ENCODE measurements at regions not wholly inside any gene's neighbourhood (a gene's known extent, or its start where the extent isn't known, plus 50 kb on each side); places are given as distances from the start of the nearest gene placed in this dataset.

- DNase-seq = no peak
Measured at GRCh38 chr3:40962721-40963120, 236.6 kb upstream of the CTNNB1 start.

DNA sequence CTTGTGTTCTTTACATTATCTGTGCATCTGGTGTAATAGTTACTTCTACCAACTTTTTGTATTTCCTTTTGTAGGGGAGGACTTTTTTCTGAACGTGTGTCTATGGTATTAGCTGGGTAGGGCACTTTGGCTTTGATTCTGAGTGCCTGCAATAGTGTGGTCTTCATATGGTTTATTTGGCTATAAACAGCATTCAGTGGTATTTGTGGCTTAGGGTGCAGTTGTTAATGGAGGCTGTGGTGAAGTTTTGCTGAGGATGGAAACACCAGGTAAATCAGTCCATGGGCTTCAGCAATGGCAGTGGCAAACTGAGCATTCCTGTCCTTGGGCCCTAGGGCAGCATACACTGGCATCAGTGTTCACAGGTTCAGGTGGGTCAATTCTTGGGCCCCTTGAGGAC, 230.6 kb upstream of the CTNNB1 start:
- DNase-seq = no peak

DNA sequence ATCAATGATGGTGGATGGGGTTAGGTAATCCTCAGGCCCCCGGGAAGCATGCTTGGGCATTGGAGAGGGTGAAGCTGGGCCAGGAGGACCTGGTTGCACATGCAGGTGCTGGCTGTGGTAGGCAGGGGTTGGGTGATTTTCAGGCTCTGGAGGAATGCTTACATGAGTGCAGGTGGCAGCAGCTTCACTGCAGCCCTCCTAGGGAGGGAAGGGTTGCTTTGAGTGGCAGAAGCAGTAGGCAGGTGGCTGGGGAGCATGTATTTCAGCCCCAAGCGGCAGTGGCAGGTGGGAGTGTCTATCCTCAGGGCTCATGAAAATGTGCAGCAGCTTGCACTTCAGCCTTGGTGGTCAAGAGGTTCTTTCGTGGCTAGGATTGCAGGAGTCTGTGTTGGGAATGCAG, 230.0 kb upstream of the CTNNB1 start:
- DNase-seq = no peak

- DNase-seq = no peak
Measured at GRCh38 chr3:40969756-40970466, 229.4 kb upstream of the CTNNB1 start.

- DNase-seq = peak; percentile 77
Measured at GRCh38 chr3:40971191-40972168, 227.8 kb upstream of the CTNNB1 start.

DNA sequence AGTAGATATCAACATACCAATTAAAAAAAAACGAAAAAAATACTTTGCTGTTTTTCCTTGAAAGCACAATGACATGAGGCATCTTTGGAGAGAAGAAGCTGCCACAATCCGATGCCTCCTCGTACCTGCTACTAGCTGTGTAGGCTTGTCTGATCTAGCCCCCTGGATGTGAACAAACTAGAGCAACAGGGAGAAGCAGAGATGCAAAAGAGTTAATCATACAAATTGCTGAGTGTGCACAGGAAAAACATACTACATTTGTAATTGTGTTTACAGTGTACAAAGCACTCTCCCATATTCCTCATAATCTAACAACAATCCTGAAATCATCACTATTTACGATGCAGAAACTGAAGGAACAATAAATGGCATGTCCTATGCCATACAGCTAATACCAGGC, 227.0 kb upstream of the CTNNB1 start:
- no peak for DNase-seq

DNA sequence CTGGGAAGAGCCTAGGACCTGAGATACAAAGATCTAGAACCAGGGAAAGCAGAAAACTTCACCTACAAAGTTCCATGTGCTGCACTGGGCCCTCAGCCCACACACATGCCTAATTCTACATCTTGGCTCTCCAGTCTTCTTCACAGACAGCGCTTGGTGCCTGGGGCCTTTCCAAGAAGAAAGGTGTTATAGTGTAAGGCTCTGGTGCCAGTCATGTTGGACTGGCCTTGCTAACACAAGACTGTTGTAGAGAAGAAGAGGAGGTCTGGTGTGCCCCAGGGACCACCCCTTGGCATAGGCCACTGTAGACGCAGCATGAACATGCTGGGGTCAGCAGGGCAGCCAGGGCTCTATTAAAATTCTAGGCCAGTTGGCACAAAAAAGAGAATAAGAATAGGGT, 226.2 kb upstream of the CTNNB1 start:
- no peak for DNase-seq

- DNase-seq = no peak
Measured at GRCh38 chr3:40975711-40976121, 223.6 kb upstream of the CTNNB1 start.

- DNase-seq = no peak
Measured at GRCh38 chr3:40976241-40976640, 223.1 kb upstream of the CTNNB1 start.

- no peak for DNase-seq
Measured at GRCh38 chr3:40978442-40978841, 220.9 kb upstream of the CTNNB1 start.

GRCh38 chr3:40979962-40980361, 219.3 kb upstream of the CTNNB1 start:
- no peak for DNase-seq

GRCh38 chr3:40980467-40980866, 218.8 kb upstream of the CTNNB1 start:
- DNase-seq = no peak

DNA sequence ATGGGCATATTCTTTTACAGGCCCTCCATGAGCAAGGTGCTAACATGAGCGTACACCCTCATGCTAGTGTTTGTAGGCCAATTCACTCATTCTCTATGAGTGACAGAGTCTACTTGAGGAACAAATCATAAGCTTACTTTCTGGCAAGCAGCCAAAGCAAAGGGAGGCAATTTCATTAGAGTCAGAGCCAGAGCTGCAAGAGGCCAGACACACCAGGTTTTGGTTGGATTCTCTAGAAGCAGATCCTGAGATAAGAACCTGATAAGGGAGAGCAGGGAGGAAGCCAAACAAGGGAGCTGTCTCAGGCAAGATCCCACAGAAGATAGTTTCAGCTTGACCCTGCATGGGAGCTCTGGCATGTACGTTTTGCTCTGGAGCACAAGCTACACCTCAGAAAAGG, 214.1 kb upstream of the CTNNB1 start:
- DNase-seq = no peak

DNA sequence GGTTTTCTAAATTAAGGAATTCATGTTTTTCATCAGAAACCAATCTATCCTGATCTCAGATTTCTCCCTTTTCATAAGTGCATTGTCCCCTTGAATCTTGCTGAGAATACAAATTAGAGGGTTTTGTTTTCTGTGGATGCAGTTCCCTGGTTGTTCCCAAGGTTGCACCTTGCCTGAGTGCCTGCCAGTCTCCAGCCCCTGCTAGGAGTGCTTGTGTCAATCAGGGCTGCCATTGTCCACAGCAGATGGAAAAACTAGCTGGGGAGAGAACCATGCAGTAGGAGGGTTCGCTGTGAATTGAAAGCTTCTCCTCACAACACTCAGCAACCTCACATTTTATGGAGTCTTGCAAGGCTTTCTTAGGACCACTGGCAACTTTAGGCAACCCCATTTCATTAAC, 210.8 kb upstream of the CTNNB1 start:
- no peak for DNase-seq

DNA sequence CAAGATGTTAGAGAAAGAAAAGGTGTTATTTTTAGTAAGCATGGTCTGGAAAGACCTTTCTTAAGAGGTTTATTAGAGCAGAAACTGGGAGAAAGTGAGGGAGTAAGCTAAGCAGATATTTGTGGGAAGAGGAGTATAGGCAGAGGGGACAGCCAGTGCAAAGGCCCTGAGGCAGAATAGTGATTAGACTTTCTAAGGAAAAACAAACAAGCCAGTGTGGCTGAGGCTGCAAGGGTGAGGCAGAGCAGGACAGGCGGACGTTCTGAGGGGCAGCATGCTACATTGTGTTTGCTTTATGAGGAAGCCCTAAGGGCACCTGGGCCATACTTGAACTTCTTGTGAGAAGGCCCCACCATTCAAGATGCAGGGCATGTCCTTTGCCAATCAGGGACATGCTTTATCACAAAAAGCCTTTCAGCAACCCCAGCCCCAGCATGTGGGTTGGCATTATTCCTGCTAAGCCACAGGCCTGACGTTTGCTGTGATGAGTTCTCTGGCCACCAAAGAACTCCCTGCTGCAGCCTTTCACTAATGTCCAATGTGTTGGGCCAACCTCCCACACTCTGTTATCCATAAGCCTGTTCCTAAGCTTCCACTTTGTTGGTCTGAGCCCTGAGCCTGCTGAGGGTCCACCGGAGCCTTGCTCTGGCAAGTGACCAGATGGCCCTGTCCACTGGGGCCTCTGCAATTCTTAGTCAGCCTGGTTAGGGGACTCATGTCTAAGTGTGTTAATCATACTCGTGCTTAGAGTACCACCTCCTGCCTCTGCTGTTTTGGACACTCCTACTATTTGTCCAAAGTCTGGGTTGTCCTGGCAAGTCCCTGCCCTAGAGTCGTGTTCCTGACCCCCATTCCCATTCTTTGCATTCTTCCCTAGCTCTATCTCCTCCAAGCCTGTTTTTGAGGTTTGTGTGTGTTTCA, 209.9 kb upstream of the CTNNB1 start:
- no peak for DNase-seq

- no peak for DNase-seq
Measured at GRCh38 chr3:40990062-40990456, 209.2 kb upstream of the CTNNB1 start.

DNA sequence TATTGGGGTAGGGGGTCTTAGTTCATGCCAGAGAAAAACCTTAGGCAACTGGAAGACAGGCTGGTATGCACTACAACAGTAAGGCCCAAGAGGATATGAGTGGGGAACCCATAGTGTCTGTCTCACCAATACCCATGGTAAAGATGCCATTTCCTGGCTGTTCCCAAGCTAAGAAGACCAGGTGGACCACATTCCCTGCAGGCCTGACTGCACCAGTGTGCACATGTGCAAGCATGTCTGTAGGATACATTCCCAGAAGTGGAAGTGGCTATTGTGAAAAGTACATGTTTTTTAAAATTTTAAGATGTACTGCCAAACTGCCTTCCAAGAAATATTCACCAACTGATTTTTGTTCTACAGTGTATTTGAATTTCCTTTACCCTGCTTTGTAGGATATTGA, 207.3 kb upstream of the CTNNB1 start:
- no peak for DNase-seq

- no peak for DNase-seq
Measured at GRCh38 chr3:40994611-40995010, 204.7 kb upstream of the CTNNB1 start.

- no peak for DNase-seq
Measured at GRCh38 chr3:40995271-40995670, 204.0 kb upstream of the CTNNB1 start.

DNA sequence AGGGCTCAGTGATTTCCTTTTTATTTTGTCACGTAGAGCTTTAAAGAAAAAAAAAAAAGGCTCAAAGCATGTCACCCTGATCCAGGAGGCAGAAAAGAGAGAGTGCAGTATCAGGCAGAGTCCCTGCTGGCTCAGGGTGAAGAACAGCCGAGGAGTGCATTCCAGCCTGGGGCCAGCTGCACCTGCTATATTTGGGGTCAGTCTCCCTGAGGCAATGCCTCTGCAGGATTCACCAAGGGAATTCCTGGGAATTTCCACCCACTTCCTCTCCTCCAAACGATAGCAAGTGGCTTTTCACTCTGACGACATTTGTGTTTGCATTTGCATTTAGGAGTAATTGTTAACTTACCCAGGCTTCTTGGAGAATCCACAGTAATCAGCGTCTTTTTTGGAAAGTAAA, 202.9 kb upstream of the CTNNB1 start:
- no peak for DNase-seq

GRCh38 chr3:40996827-40997710, 202.2 kb upstream of the CTNNB1 start:
- DNase-seq = no peak

Data from CD4-positive, alpha-beta T cell treated with Interferon gamma for 1 hour (primary cell).